SU-DHL-6 (cell line): ENCODE measurements at regions not wholly inside any gene's neighbourhood (a gene's known extent, or its start where the extent isn't known, plus 50 kb on each side); places are given as distances from the start of the nearest gene placed in this dataset.
"Not testable (repeated sequence)": the region's sequence is repeated elsewhere in the genome, so short reads cannot be mapped to it uniquely, and the experiment has no call there.

Experiments used
- H2AFZ ChIP-seq: fragments of 200-600 bp; sonication (generic); 2 replicates; pipeline ENCODE4 v1.6.1; 2014; ENCODE audit warnings: low read depth, mild to moderate bottlenecking, moderate library complexity, mixed read lengths, antibody characterized with exemption, low read length; ENCODE audit not compliant: severe bottlenecking
- H3F3A ChIP-seq: fragments of 200-600 bp; shearing (Covaris generic); 2 replicates; pipeline ENCODE4 v1.6.0; 2016; ENCODE audit warnings: antibody characterized with exemption, mild to moderate bottlenecking; ENCODE audit not compliant: insufficient read depth
- H3K27ac ChIP-seq: fragments of 200-600 bp; sonication (generic); 2 replicates; pipeline ENCODE4 v1.5.1; 2016; ENCODE audit warnings: low read depth, mild to moderate bottlenecking, low read length, moderate library complexity, mixed read lengths
- H3K27me3 ChIP-seq: fragments of 200-600 bp; sonication (generic), shearing (Covaris generic); 2 replicates; pipeline ENCODE4 v1.6.0; 2014; ENCODE audit warnings: mild to moderate bottlenecking, low read length
- H3K36me3 ChIP-seq: fragments of 200-600 bp; sonication (generic); 2 replicates; pipeline ENCODE4 v1.6.1; 2014; ENCODE audit warnings: mild to moderate bottlenecking, low read length, mixed read lengths
- H3K4me2 ChIP-seq: fragments of 300-600, 200-600 bp; shearing (Covaris generic), sonication (generic); 2 replicates; pipeline ENCODE4 v1.6.0; 2014; ENCODE audit warnings: low read length, low read depth, mild to moderate bottlenecking; ENCODE audit not compliant: poor library complexity, severe bottlenecking
- H3K4me3 ChIP-seq: fragments of 200-600 bp; sonication (generic); 2 replicates; pipeline ENCODE4 v1.5.1; 2014; ENCODE audit warnings: antibody characterized with exemption, low read length, mild to moderate bottlenecking, mixed read lengths; ENCODE audit not compliant: insufficient read depth, poor library complexity, severe bottlenecking
- H3K79me2 ChIP-seq: fragments of 200-600 bp; sonication (generic); 2 replicates; pipeline ENCODE4 v1.6.1; 2014; ENCODE audit warnings: mild to moderate bottlenecking, low read length, moderate library complexity; ENCODE audit not compliant: insufficient read depth
- H3K9ac ChIP-seq: fragments of 200-600 bp; sonication (generic); 2 replicates; pipeline ENCODE4 v1.7.0; 2014; ENCODE audit warnings: mild to moderate bottlenecking, low read length
- H3K9me2 ChIP-seq: fragments of 200-600 bp; sonication (generic); replicated peaks from 2 replicates; pipeline ENCODE4 v1.6.1; 2014; ENCODE audit warnings: low read length; ENCODE audit not compliant: insufficient read depth
- H3K9me3 ChIP-seq: fragments of 200-600 bp; sonication (generic); 2 replicates; pipeline ENCODE4 v1.6.1; 2014; ENCODE audit warnings: low read length, mixed read lengths; ENCODE audit not compliant: insufficient read depth
- H4K20me1 ChIP-seq: fragments of 200-600 bp; sonication (generic); 2 replicates; pipeline ENCODE4 v1.6.1; 2014; ENCODE audit warnings: low read depth, mild to moderate bottlenecking, antibody characterized with exemption, low read length, moderate library complexity, mixed read lengths
- EZH2phosphoT487 ChIP-seq: fragments of 200-600 bp; sonication (generic), shearing (Covaris generic); conservative IDR thresholded peaks from 2 replicates; pipeline ENCODE4 v1.6.1; 2018; ENCODE audit warnings: mild to moderate bottlenecking, antibody characterized with exemption, low read length, moderate library complexity, mixed read lengths
- TF ChIP-seq, protein P1 (sequence below): fragments of 200-600 bp; sonication (generic); IDR thresholded peaks from one replicate; pipeline ENCODE4 v1.5.1; 2017; ENCODE audit warnings: antibody characterized with exemption, mild to moderate bottlenecking, low read length, moderate library complexity; ENCODE audit not compliant: insufficient read depth, poor library complexity, severe bottlenecking

DNA sequence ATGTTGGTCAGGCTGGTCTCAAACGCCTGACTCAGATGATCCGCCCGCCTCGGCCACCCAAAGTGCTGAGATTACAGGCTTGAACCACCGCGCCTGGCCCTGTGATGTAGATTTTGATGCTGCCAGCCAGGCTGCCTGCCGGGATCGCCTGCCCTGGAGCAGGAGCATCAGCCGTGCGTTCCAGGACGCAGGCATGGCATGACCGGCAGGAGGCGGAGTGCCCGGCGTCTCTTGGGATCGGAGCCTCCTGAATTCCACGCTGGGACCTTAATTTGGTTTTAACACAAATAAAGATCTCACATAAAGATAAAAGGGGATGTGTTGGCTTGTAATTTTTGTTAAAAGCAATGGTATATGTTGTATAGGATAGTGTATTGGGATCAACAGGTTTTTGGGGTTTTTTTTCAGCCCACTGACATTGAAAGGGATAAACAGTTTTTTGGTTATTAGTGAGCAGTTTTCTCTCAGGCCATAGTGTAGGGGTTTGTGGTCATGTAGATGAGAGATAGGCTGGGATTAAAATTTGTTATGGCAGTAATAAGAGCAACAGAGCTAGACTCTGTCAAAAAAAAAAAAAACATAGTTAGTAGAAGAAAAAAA is 1406.4 kb downstream of the UQCRFS1 start:
- no peaks in the 10 kb centered on the region for H3K9me3 ChIP-seq
- no peaks in the 10 kb centered on the region for H3K27me3 ChIP-seq
- peaks cover 11% of the 10 kb centered on the region; the same call in 1 of the 2 replicates for H3K36me3 ChIP-seq
- no peak overlapping the region for H3K27ac ChIP-seq
- H3K79me2 ChIP-seq: peaks cover 24% of the 10 kb centered on the region
- H3K9ac ChIP-seq: no peak overlapping the region
- H2AFZ ChIP-seq: no peak overlapping the region
- TF ChIP-seq EZH2phosphoT487: no peak
- TF ChIP-seq, protein P1, sequence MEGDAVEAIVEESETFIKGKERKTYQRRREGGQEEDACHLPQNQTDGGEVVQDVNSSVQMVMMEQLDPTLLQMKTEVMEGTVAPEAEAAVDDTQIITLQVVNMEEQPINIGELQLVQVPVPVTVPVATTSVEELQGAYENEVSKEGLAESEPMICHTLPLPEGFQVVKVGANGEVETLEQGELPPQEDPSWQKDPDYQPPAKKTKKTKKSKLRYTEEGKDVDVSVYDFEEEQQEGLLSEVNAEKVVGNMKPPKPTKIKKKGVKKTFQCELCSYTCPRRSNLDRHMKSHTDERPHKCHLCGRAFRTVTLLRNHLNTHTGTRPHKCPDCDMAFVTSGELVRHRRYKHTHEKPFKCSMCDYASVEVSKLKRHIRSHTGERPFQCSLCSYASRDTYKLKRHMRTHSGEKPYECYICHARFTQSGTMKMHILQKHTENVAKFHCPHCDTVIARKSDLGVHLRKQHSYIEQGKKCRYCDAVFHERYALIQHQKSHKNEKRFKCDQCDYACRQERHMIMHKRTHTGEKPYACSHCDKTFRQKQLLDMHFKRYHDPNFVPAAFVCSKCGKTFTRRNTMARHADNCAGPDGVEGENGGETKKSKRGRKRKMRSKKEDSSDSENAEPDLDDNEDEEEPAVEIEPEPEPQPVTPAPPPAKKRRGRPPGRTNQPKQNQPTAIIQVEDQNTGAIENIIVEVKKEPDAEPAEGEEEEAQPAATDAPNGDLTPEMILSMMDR: no peak
- no peaks in the 10 kb centered on the region for H4K20me1 ChIP-seq
- H3K4me2 ChIP-seq: no peak overlapping the region
- H3K9me2 ChIP-seq: no peaks in the 10 kb centered on the region
- peaks cover 3% of the 10 kb centered on the region; the same call in 1 of the 2 replicates for H3F3A ChIP-seq
- no peak overlapping the region for H3K4me3 ChIP-seq

DNA sequence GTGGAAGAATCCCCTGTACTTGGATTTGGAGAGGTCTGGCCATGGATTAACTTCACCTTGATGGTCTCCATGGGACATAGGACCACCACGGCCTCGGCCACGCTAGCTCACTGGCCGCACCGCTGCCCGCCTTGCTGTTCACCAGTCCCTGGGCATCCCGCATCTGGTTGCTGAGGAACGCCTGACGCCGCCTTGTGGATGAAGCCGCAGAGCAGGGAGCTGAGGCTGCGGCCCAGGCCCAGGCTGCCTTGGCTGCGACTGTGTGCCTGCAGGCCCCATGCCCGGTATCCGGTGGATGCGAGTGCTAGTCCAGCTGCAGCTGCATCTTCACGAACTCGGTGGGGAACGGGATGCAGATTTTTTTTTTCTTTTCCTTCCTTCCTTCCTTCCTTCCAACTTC is 1407.1 kb downstream of the UQCRFS1 start:
- Histone ChIP-seq H2AFZ (no peak overlapping the region), H3K4me3 (no peak overlapping the region), H3K36me3 (peaks cover 14% of the 10 kb centered on the region; the same call in 1 of the 2 replicates), H3K79me2 (peaks cover 26% of the 10 kb centered on the region), H3K9me2 (no peaks in the 10 kb centered on the region), H3K27me3 (no peaks in the 10 kb centered on the region), H3K9me3 (no peaks in the 10 kb centered on the region), H3K9ac (no peak overlapping the region), H3K4me2 (no peak overlapping the region), H3K27ac (no peak overlapping the region), H3F3A (peaks cover 3% of the 10 kb centered on the region; the same call in 1 of the 2 replicates), H4K20me1 (no peaks in the 10 kb centered on the region)
- no peak for TF ChIP-seq EZH2phosphoT487
- TF ChIP-seq, protein P1: no peak

DNA sequence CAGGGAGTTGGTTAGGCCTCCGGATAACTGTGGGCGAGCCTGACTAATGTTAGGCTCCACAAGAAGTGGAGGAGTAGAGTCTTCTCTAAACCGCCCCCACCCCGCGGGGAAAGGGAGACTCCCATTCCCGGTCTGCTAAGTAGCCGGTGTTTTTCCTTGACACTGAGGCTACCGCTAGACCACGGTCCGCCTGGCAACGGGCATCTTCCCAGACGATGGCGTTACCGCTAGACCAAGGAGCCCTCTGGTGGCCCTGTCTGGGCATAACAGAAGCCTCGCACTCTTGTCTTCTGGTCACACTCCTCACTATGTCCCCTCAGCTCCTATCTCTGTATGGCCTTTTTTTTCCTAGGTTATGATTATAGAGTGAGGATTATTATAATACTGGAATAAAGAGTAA is 1410.7 kb downstream of the UQCRFS1 start:
- not testable (repeated sequence) for H3K27me3 ChIP-seq, H3K4me2 ChIP-seq, H4K20me1 ChIP-seq, H3K4me3 ChIP-seq, H3K9ac ChIP-seq, H2AFZ ChIP-seq, H3K9me3 ChIP-seq, H3K27ac ChIP-seq, H3K9me2 ChIP-seq, H3F3A ChIP-seq
- Histone ChIP-seq H3K36me3 (peaks cover 18% of the 10 kb centered on the region), H3K79me2 (peaks cover 44% of the 10 kb centered on the region)

DNA sequence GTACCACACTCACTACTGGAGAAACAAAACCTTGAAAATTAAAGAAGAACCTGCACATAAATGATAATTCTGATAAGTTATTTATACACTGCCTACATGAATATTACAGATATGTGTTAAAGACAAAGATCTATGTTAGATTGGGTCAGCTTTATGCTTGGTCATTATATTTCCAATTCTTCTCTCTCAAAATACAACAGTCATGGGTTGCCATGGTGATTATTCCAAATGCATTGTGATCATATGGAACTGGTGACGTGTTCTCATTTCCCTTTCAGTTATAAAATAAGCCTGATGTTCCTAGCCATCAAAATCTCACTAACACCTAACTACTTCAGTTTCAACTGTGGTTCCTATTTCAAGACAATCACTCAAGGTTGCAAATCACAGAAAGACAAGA is 1416.4 kb downstream of the UQCRFS1 start:
- Histone ChIP-seq H3K79me2 (peaks cover 70% of the 10 kb centered on the region), H3K4me2 (no peak overlapping the region), H3K36me3 (peaks cover 12% of the 10 kb centered on the region), H3K9ac (no peak overlapping the region), H3K27me3 (no peaks in the 10 kb centered on the region), H3K27ac (no peak overlapping the region), H3F3A (peaks cover 16% of the 10 kb centered on the region; the same call in 1 of the 2 replicates), H4K20me1 (peaks cover 18% of the 10 kb centered on the region), H3K9me3 (no peaks in the 10 kb centered on the region), H3K4me3 (no peak overlapping the region), H3K9me2 (no peaks in the 10 kb centered on the region), H2AFZ (no peak overlapping the region)
- TF ChIP-seq EZH2phosphoT487: no peak
- TF ChIP-seq, protein P1: no peak
